ENCODE measurements at regions not wholly inside any gene's neighbourhood (a gene's known extent, or its start where the extent isn't known, plus 50 kb on each side); places are given as distances from the start of the nearest gene placed in this dataset.
"Not testable (repeated sequence)": the region's sequence is repeated elsewhere in the genome, so short reads cannot be mapped to it uniquely, and the experiment has no call there.

GRCh38 chr13:21882766-21883165, 211.9 kb downstream of the FGF9 start:
- no peak for DNase-seq

- no peak for DNase-seq
Observed at GRCh38 chr13:21883713-21884112, 212.8 kb downstream of the FGF9 start.

GRCh38 chr13:21884299-21884909, 213.5 kb downstream of the FGF9 start:
- no peak for DNase-seq

- DNase-seq = no peak
Observed at GRCh38 chr13:21884965-21885567, 214.2 kb downstream of the FGF9 start.

GRCh38 chr13:21885714-21886224, 214.9 kb downstream of the FGF9 start:
- DNase-seq = no peak

GRCh38 chr13:21889651-21890050, 218.8 kb downstream of the FGF9 start:
- no peak for DNase-seq

- DNase-seq = not testable (repeated sequence)
Observed at GRCh38 chr13:21890220-21890619, 219.3 kb downstream of the FGF9 start.

- no peak for DNase-seq
Observed at GRCh38 chr13:21894091-21894490, 223.2 kb downstream of the FGF9 start.

GRCh38 chr13:21894703-21895699, 224.1 kb downstream of the FGF9 start:
- DNase-seq = no peak

GRCh38 chr13:21895779-21896178, 224.9 kb downstream of the FGF9 start:
- DNase-seq = no peak

- no peak for DNase-seq
Observed at GRCh38 chr13:21897161-21897560, 226.3 kb downstream of the FGF9 start.

- no peak for DNase-seq
Observed at GRCh38 chr13:21898459-21898858, 227.6 kb downstream of the FGF9 start.

GRCh38 chr13:21898945-21899344, 228.1 kb downstream of the FGF9 start:
- DNase-seq = no peak

- no peak for DNase-seq
Observed at GRCh38 chr13:21901336-21901735, 230.5 kb downstream of the FGF9 start.

GRCh38 chr13:21901811-21902708, 231.2 kb downstream of the FGF9 start:
- DNase-seq = no peak

GRCh38 chr13:21902709-21903098, 231.8 kb downstream of the FGF9 start:
- DNase-seq = no peak

- no peak for DNase-seq
Observed at GRCh38 chr13:21905486-21905885, 234.6 kb downstream of the FGF9 start.

GRCh38 chr13:21909331-21909730, 238.5 kb downstream of the FGF9 start:
- DNase-seq = no peak

GRCh38 chr13:21910546-21910945, 239.7 kb downstream of the FGF9 start:
- DNase-seq = no peak

- DNase-seq = no peak
Observed at GRCh38 chr13:21911646-21912298, 240.9 kb downstream of the FGF9 start.

- DNase-seq = no peak
Observed at GRCh38 chr13:21913010-21913409, 242.1 kb downstream of the FGF9 start.

All from activated CD4-positive, alpha-beta T cell treated with anti-CD3 and anti-CD28 coated beads, Interleukin-10, Interleukin-2, amounts not matched to agents 100 ng/mL and 50 ng/mL, durations not matched to agents 16 hours and 8 hours (primary cell).